ENCODE measurements at regions not wholly inside any gene's neighbourhood (a gene's known extent, or its start where the extent isn't known, plus 50 kb on each side); places are given as distances from the start of the nearest gene placed in this dataset.
"Not testable (repeated sequence)": the region's sequence is repeated elsewhere in the genome, so short reads cannot be mapped to it uniquely, and the experiment has no call there.

GRCh38 chr5:167853421-167853820 is 438.0 kb upstream of the WWC1 start:
- no peaks in the 10 kb centered on the region for H3K9me3 ChIP-seq (ENCODE audit: control insufficient read depth in 1 of 2, low read length in 2 of 2)
- H3K36me3 ChIP-seq (ENCODE audit: control insufficient read depth in 1 of 2, insufficient read depth in 2 of 2, low read length in 2 of 2) = no peaks in the 10 kb centered on the region
- no peaks in the 10 kb centered on the region for H3K4me1 ChIP-seq (ENCODE audit: control insufficient read depth in 1 of 2, insufficient read depth in 2 of 2, low read length in 2 of 2)
- H3K27ac ChIP-seq (ENCODE audit: low read length) = no peak overlapping the region
- no peak overlapping the region for H3K4me3 ChIP-seq (ENCODE audit: low read depth in 1 of 2, low read length in 2 of 2)
- H3K27me3 ChIP-seq (ENCODE audit: low read depth, low read length) = no peaks in the 10 kb centered on the region

DNA sequence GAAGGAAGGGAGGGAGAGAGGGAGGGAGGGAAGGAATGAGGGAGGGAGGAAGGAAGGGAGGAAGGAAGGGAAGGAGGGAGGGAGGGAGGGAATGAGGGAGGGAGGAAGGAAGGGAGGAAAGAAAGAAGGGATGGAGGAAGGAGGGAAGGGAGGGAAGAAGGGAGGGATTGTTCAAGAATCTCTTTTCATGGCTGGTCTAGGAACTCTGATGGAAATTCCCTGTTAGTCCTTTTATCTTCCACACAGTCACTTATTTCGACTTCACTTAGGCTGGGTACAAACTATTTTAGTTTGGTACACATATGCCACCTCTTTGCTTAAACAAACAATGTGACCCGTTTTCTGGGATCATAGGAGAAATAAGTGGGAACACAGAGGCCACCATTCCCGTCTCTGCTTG is 435.6 kb upstream of the WWC1 start:
- H3K9me3 ChIP-seq (ENCODE audit: control insufficient read depth in 1 of 2, low read length in 2 of 2) = no peaks in the 10 kb centered on the region
- no peaks in the 10 kb centered on the region for H3K4me1 ChIP-seq (ENCODE audit: control insufficient read depth in 1 of 2, insufficient read depth in 2 of 2, low read length in 2 of 2)
- H3K36me3 ChIP-seq (ENCODE audit: control insufficient read depth in 1 of 2, insufficient read depth in 2 of 2, low read length in 2 of 2) = no peaks in the 10 kb centered on the region
- H3K27ac ChIP-seq (ENCODE audit: low read length) = no peak overlapping the region
- H3K4me3 ChIP-seq (ENCODE audit: low read depth in 1 of 2, low read length in 2 of 2) = no peak overlapping the region
- no peaks in the 10 kb centered on the region for H3K27me3 ChIP-seq (ENCODE audit: low read depth, low read length)

GRCh38 chr5:167857321-167857720 is 434.1 kb upstream of the WWC1 start:
- no peaks in the 10 kb centered on the region for H3K27me3 ChIP-seq (ENCODE audit: low read depth, low read length)
- H3K27ac ChIP-seq (ENCODE audit: low read length) = no peak overlapping the region
- no peaks in the 10 kb centered on the region for H3K9me3 ChIP-seq (ENCODE audit: control insufficient read depth in 1 of 2, low read length in 2 of 2)
- no peaks in the 10 kb centered on the region for H3K4me1 ChIP-seq (ENCODE audit: control insufficient read depth in 1 of 2, insufficient read depth in 2 of 2, low read length in 2 of 2)
- no peaks in the 10 kb centered on the region for H3K36me3 ChIP-seq (ENCODE audit: control insufficient read depth in 1 of 2, insufficient read depth in 2 of 2, low read length in 2 of 2)
- H3K4me3 ChIP-seq (ENCODE audit: low read depth in 1 of 2, low read length in 2 of 2) = no peak overlapping the region

DNA sequence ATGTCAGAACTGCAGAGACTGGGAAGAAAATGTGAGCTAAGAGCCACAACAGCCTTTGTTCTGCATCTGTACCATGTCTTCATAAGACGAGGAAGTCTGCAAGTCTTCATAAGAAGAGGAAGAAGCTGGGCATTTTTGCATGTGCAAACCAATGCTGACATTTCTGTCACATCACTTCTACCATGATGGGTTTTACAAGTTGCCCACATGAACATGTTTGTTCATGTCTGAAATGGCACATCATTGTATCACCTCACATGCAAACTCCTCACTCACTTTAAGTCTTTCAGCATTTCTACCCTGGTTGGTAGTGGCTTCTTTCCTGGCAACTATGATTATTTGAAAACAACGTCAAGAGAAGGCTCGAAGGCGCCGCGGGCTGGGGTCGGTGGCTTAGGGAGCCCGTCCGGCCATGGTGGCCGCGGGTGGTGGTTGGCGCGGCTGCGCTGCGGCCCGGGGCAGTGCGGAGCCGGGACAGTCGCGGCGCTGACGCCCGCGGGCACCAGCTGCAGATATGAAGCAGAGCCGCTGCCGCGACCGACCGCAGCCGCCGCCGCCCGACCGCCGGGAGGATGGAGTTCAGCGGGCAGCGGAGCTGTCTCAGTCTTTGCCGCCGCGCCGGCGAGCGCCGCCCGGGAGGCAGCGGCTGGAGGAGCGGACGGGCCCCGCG is 433.1 kb upstream of the WWC1 start:
- H3K4me1 ChIP-seq (ENCODE audit: control insufficient read depth in 1 of 2, insufficient read depth in 2 of 2, low read length in 2 of 2); H3K4me3 ChIP-seq (ENCODE audit: low read depth in 1 of 2, low read length in 2 of 2); H3K36me3 ChIP-seq (ENCODE audit: control insufficient read depth in 1 of 2, insufficient read depth in 2 of 2, low read length in 2 of 2); H3K27me3 ChIP-seq (ENCODE audit: low read depth, low read length); H3K27ac ChIP-seq (ENCODE audit: low read length); H3K9me3 ChIP-seq (ENCODE audit: control insufficient read depth in 1 of 2, low read length in 2 of 2): not testable (repeated sequence)

GRCh38 chr5:167861129-167861927 is 430.1 kb upstream of the WWC1 start:
- Histone ChIP-seq H3K27me3 (ENCODE audit: low read depth, low read length) (no peaks in the 10 kb centered on the region), H3K27ac (ENCODE audit: low read length) (no peak overlapping the region), H3K4me1 (ENCODE audit: control insufficient read depth in 1 of 2, insufficient read depth in 2 of 2, low read length in 2 of 2) (no peaks in the 10 kb centered on the region), H3K36me3 (ENCODE audit: control insufficient read depth in 1 of 2, insufficient read depth in 2 of 2, low read length in 2 of 2) (no peaks in the 10 kb centered on the region), H3K9me3 (ENCODE audit: control insufficient read depth in 1 of 2, low read length in 2 of 2) (no peaks in the 10 kb centered on the region), H3K4me3 (ENCODE audit: low read depth in 1 of 2, low read length in 2 of 2) (no peak overlapping the region)

- no peak overlapping the region for H3K4me3 ChIP-seq (ENCODE audit: low read depth in 1 of 2, low read length in 2 of 2)
- no peaks in the 10 kb centered on the region for H3K36me3 ChIP-seq (ENCODE audit: control insufficient read depth in 1 of 2, insufficient read depth in 2 of 2, low read length in 2 of 2)
- no peaks in the 10 kb centered on the region for H3K27me3 ChIP-seq (ENCODE audit: low read depth, low read length)
- no peak overlapping the region for H3K27ac ChIP-seq (ENCODE audit: low read length)
- H3K9me3 ChIP-seq (ENCODE audit: control insufficient read depth in 1 of 2, low read length in 2 of 2) = no peaks in the 10 kb centered on the region
- H3K4me1 ChIP-seq (ENCODE audit: control insufficient read depth in 1 of 2, insufficient read depth in 2 of 2, low read length in 2 of 2) = no peaks in the 10 kb centered on the region
Observed at GRCh38 chr5:167861928-167862426, 429.5 kb upstream of the WWC1 start.

GRCh38 chr5:167863883-167864282 is 427.6 kb upstream of the WWC1 start:
- no peaks in the 10 kb centered on the region for H3K9me3 ChIP-seq (ENCODE audit: control insufficient read depth in 1 of 2, low read length in 2 of 2)

DNA sequence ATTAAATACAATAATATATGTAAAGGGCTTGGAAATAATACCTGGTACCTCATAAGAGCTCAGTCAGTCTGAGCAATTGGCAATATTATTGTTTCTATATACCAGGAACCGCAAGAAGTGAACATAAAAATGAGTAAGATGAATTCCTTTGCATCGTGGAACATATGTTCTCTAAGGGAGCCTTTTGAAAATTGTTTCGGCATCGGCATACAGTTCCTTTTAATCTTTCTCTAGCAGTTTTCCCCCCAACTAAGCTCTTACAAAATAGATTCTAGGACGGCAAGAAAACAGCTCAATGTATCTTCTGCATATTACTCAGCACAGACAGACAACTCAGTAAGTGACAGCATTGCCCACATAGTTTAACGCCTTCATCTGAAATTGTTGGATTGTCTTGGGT is 426.6 kb upstream of the WWC1 start:
- H3K4me1 ChIP-seq (ENCODE audit: control insufficient read depth in 1 of 2, insufficient read depth in 2 of 2, low read length in 2 of 2) = no peaks in the 10 kb centered on the region
- H3K36me3 ChIP-seq (ENCODE audit: control insufficient read depth in 1 of 2, insufficient read depth in 2 of 2, low read length in 2 of 2) = no peaks in the 10 kb centered on the region
- no peak overlapping the region for H3K4me3 ChIP-seq (ENCODE audit: low read depth in 1 of 2, low read length in 2 of 2)
- H3K27ac ChIP-seq (ENCODE audit: low read length) = no peak overlapping the region
- H3K9me3 ChIP-seq (ENCODE audit: control insufficient read depth in 1 of 2, low read length in 2 of 2) = no peaks in the 10 kb centered on the region
- H3K27me3 ChIP-seq (ENCODE audit: low read depth, low read length) = no peaks in the 10 kb centered on the region

More at GRCh38 chr5:167863883-167864282, 427.6 kb upstream of the WWC1 start:
- no peak overlapping the region for H3K27ac ChIP-seq (ENCODE audit: low read length)
- H3K36me3 ChIP-seq (ENCODE audit: control insufficient read depth in 1 of 2, insufficient read depth in 2 of 2, low read length in 2 of 2) = no peaks in the 10 kb centered on the region
- no peaks in the 10 kb centered on the region for H3K4me1 ChIP-seq (ENCODE audit: control insufficient read depth in 1 of 2, insufficient read depth in 2 of 2, low read length in 2 of 2)
- H3K27me3 ChIP-seq (ENCODE audit: low read depth, low read length) = no peaks in the 10 kb centered on the region
- H3K4me3 ChIP-seq (ENCODE audit: low read depth in 1 of 2, low read length in 2 of 2) = no peak overlapping the region

GRCh38 chr5:167866797-167867196 is 424.6 kb upstream of the WWC1 start:
- Histone ChIP-seq H3K27ac (ENCODE audit: low read length) (no peak overlapping the region), H3K36me3 (ENCODE audit: control insufficient read depth in 1 of 2, insufficient read depth in 2 of 2, low read length in 2 of 2) (no peaks in the 10 kb centered on the region), H3K4me3 (ENCODE audit: low read depth in 1 of 2, low read length in 2 of 2) (no peak overlapping the region), H3K27me3 (ENCODE audit: low read depth, low read length) (no peaks in the 10 kb centered on the region), H3K4me1 (ENCODE audit: control insufficient read depth in 1 of 2, insufficient read depth in 2 of 2, low read length in 2 of 2) (no peaks in the 10 kb centered on the region), H3K9me3 (ENCODE audit: control insufficient read depth in 1 of 2, low read length in 2 of 2) (no peaks in the 10 kb centered on the region)

DNA sequence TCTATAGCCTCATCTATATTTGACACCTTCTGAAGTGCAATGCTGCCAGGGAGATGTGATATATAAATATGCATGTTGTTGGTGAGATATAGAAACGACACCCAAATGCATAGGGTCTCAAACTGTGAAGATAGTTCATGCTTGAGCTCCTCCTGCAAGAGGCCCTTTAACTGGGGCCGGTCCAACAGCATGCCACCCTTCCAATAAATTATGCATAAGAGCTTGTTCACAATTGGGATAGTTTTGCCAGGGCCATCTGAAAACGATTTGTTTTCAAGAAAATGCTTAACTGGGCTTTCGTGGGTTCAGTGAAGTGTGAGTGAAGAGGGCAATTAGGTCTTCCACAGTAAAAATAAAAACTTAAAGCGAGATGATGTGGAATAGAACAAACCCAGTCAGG is 424.2 kb upstream of the WWC1 start:
- Histone ChIP-seq H3K27me3 (ENCODE audit: low read depth, low read length) (no peaks in the 10 kb centered on the region), H3K4me3 (ENCODE audit: low read depth in 1 of 2, low read length in 2 of 2) (no peak overlapping the region), H3K27ac (ENCODE audit: low read length) (no peak overlapping the region), H3K9me3 (ENCODE audit: control insufficient read depth in 1 of 2, low read length in 2 of 2) (no peaks in the 10 kb centered on the region), H3K36me3 (ENCODE audit: control insufficient read depth in 1 of 2, insufficient read depth in 2 of 2, low read length in 2 of 2) (no peaks in the 10 kb centered on the region), H3K4me1 (ENCODE audit: control insufficient read depth in 1 of 2, insufficient read depth in 2 of 2, low read length in 2 of 2) (no peaks in the 10 kb centered on the region)

GRCh38 chr5:167869125-167869524 is 422.3 kb upstream of the WWC1 start:
- no peaks in the 10 kb centered on the region for H3K36me3 ChIP-seq (ENCODE audit: control insufficient read depth in 1 of 2, insufficient read depth in 2 of 2, low read length in 2 of 2)
- H3K27ac ChIP-seq (ENCODE audit: low read length) = no peak overlapping the region
- H3K9me3 ChIP-seq (ENCODE audit: control insufficient read depth in 1 of 2, low read length in 2 of 2) = no peaks in the 10 kb centered on the region
- H3K4me1 ChIP-seq (ENCODE audit: control insufficient read depth in 1 of 2, insufficient read depth in 2 of 2, low read length in 2 of 2) = no peaks in the 10 kb centered on the region
- H3K27me3 ChIP-seq (ENCODE audit: low read depth, low read length) = no peaks in the 10 kb centered on the region
- no peak overlapping the region for H3K4me3 ChIP-seq (ENCODE audit: low read depth in 1 of 2, low read length in 2 of 2)

All from muscle layer of duodenum (tissue), 2 donors.